ENCODE measurements at regions not wholly inside any gene's neighbourhood (a gene's known extent, or its start where the extent isn't known, plus 50 kb on each side); places are given as distances from the start of the nearest gene placed in this dataset.

DNA sequence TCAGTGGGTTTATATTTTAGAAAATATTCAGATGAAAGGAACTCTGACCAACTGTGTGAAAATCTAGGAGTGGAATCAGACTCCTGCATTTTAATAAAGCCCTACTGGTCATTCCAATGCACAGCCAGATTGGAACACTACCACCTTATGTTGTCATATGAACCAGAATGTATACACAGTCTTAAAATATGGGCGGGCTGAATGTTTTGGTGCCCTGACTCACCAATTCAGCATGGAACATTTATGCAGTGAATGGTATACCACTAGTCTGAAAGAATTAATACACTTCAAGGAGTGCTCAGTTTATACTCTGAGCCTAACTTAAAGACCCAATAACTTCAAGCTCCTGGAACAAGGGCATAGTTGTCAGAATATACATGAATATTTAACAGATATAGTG, 280.9 kb upstream of the TCF4 start:
- no peak overlapping the region for H2AK5ac ChIP-seq (ENCODE audit: insufficient read length, low read length)
- H3K4me3 Mint-ChIP-seq, result no peak overlapping the region
- H3T11ph ChIP-seq (ENCODE audit: low read length), result no peak overlapping the region
- no peaks in the 10 kb centered on the region for H3K9me3 ChIP-seq (ENCODE audit: control insufficient read depth, low read depth, low read length)
- no peak overlapping the region for H3K9ac ChIP-seq (ENCODE audit: extremely low read depth, insufficient read length, low read length)
- H3K9me3 Mint-ChIP-seq, result no peaks in the 10 kb centered on the region
- H3K14ac ChIP-seq (ENCODE audit: insufficient read depth, low read length), result no peak overlapping the region
- no peaks in the 10 kb centered on the region for H3K27me3 ChIP-seq (ENCODE audit: insufficient read depth, low read length)
- no peaks in the 10 kb centered on the region for H3K23me2 ChIP-seq (ENCODE audit: insufficient read length, low read depth, low read length, poor library complexity, severe bottlenecking)
- H3K23ac ChIP-seq (ENCODE audit: insufficient read length, low read depth, low read length), result no peak overlapping the region
- H3K27ac ChIP-seq (ENCODE audit: insufficient read length, low read depth, low read length), result no peak overlapping the region
- no peaks in the 10 kb centered on the region for H3K79me1 ChIP-seq (ENCODE audit: insufficient read depth, low read depth, low read length, poor library complexity, severe bottlenecking)
- no peaks in the 10 kb centered on the region for H4K20me1 ChIP-seq (ENCODE audit: control insufficient read depth, insufficient read depth, insufficient read length)
- no peak overlapping the region for H4K5ac ChIP-seq (ENCODE audit: insufficient read length, low read depth, low read length)
- no peaks in the 10 kb centered on the region for H3K36me3 Mint-ChIP-seq (ENCODE audit: insufficient read depth in 1 of 3, low read depth in 3 of 3)
- no peaks in the 10 kb centered on the region for H3K27me3 Mint-ChIP-seq (ENCODE audit: low read depth)
- H4K91ac ChIP-seq (ENCODE audit: insufficient read length, low read depth, low read length), result no peak overlapping the region
- peaks cover 14 to 24% of the 10 kb centered on the region in 2 experiments for H3K4me1 Mint-ChIP-seq
- no peak overlapping the region for H3K27ac Mint-ChIP-seq
- no peak overlapping the region for H2BK120ac ChIP-seq (ENCODE audit: low read depth, low read length, poor library complexity, severe bottlenecking)
- H4K8ac ChIP-seq (replicated peaks; ENCODE audit: insufficient read length, low read depth, low read length), result no peak overlapping the region
- H2BK12ac ChIP-seq (ENCODE audit: insufficient read length, low read depth, low read length), result no peak overlapping the region
- H3K56ac ChIP-seq (ENCODE audit: insufficient read length, low read depth, low read length), result no peak overlapping the region
- no peak for DNase-seq
- H3K79me2 ChIP-seq (ENCODE audit: insufficient read depth, low read length), result no peaks in the 10 kb centered on the region
- peaks cover 3% of the 10 kb centered on the region for H3K4me1 ChIP-seq (ENCODE audit: insufficient read depth, low read length)
- WGBS (ENCODE audit: extremely low coverage, insufficient read length, low lambda C conversion rate), result no CpG with 5 or more reads among the region's 1 CpG
- no peak overlapping the region for H2BK5ac ChIP-seq (ENCODE audit: insufficient read length, low read length)
- no peak overlapping the region for H2AFZ ChIP-seq (ENCODE audit: low read length)
- H2BK20ac ChIP-seq (ENCODE audit: low read depth, low read length, poor library complexity, severe bottlenecking), result no peak overlapping the region
- H3K4ac ChIP-seq (ENCODE audit: low read depth, low read length), result no peak overlapping the region
- TF ChIP-seq CTCF (conservative IDR thresholded peaks at IDR 0.05), result no peak
- H2BK15ac ChIP-seq (ENCODE audit: low read depth, low read length), result no peak overlapping the region
- H3K4me2 ChIP-seq (ENCODE audit: insufficient read depth, insufficient read length, low read length), result no peak overlapping the region
- H3K18ac ChIP-seq (ENCODE audit: insufficient read length, low read depth, low read length), result no peak overlapping the region
